Stimulated activated effector memory CD8-positive, alpha-beta T cell treated with anti-CD3 and anti-CD28 coated beads, Interleukin-12 subunit alpha, Interleukin-12 subunit beta, amount 100 ng/mL, for 72 hours (primary cell): ENCODE measurements at regions not wholly inside any gene's neighbourhood (a gene's known extent, or its start where the extent isn't known, plus 50 kb on each side); places are given as distances from the start of the nearest gene placed in this dataset.

Source experiments
- ATAC-seq: fragments of 150-1000 bp; cut with Tn5 transposase; 2 replicates; pipeline ENCODE4 v1.10.0; 2021
- DNase-seq, 2 donors: peaks; one replicate each; pipeline ENCODE4 v3.0.0; 2021 to 2022; ENCODE audit warnings: low spot score in 2 of 2
- H3K27ac Mint-ChIP-seq: one replicate; pipeline ENCODE4 v1.8.0; 2022; ENCODE audit warnings: mild to moderate bottlenecking, mixed read lengths
- H3K36me3 Mint-ChIP-seq: one replicate; pipeline ENCODE4 v1.8.0; 2022; ENCODE audit warnings: mild to moderate bottlenecking, mixed read lengths
- H3K4me1 Mint-ChIP-seq: one replicate; pipeline ENCODE4 v1.8.0; 2022; ENCODE audit warnings: mixed read lengths
- H3K4me3 Mint-ChIP-seq: one replicate; pipeline ENCODE4 v1.8.0; 2022; ENCODE audit warnings: mild to moderate bottlenecking, mixed read lengths
- H3K9me3 Mint-ChIP-seq: one replicate; pipeline ENCODE4 v1.8.0; 2022; ENCODE audit warnings: mixed read lengths

- no peak for ATAC-seq
- Mint-ChIP-seq H3K4me3 (no peak overlapping the region), H3K27ac (no peak overlapping the region), H3K4me1 (no peaks in the 10 kb centered on the region), H3K9me3 (peaks cover 4% of the 10 kb centered on the region), H3K36me3 (no peaks in the 10 kb centered on the region)
- DNase-seq, result no peak
Observed at GRCh38 chr5:123776761-123777160, 264.8 kb downstream of the CSNK1G3 start.

GRCh38 chr5:123771715-123772114 lies 259.7 kb downstream of the CSNK1G3 start:
- Mint-ChIP-seq H3K36me3 (no peaks in the 10 kb centered on the region), H3K4me1 (no peaks in the 10 kb centered on the region)
- no peak for ATAC-seq

GRCh38 chr5:123763201-123763600 lies 251.2 kb downstream of the CSNK1G3 start:
- Mint-ChIP-seq H3K27ac (no peak overlapping the region), H3K4me3 (no peak overlapping the region), H3K4me1 (no peaks in the 10 kb centered on the region), H3K9me3 (peaks cover 8% of the 10 kb centered on the region), H3K36me3 (no peaks in the 10 kb centered on the region)
- DNase-seq (no peak), ATAC-seq (no peak)

More at GRCh38 chr5:123771715-123772114, 259.7 kb downstream of the CSNK1G3 start:
- Mint-ChIP-seq H3K27ac (no peak overlapping the region), H3K4me3 (no peak overlapping the region), H3K9me3 (peaks cover 4% of the 10 kb centered on the region)
- no peak for DNase-seq

GRCh38 chr5:123756816-123757215 lies 244.8 kb downstream of the CSNK1G3 start:
- peaks cover 2% of the 10 kb centered on the region for H3K9me3 Mint-ChIP-seq
- no peaks in the 10 kb centered on the region for H3K36me3 Mint-ChIP-seq
- DNase-seq (no peak), ATAC-seq (no peak)
- no peak overlapping the region for H3K27ac Mint-ChIP-seq
- no peak overlapping the region for H3K4me3 Mint-ChIP-seq
- no peaks in the 10 kb centered on the region for H3K4me1 Mint-ChIP-seq

GRCh38 chr5:123756318-123756665 lies 244.3 kb downstream of the CSNK1G3 start:
- Mint-ChIP-seq H3K4me1 (no peaks in the 10 kb centered on the region), H3K27ac (no peak overlapping the region), H3K9me3 (peaks cover 2% of the 10 kb centered on the region), H3K4me3 (no peak overlapping the region), H3K36me3 (no peaks in the 10 kb centered on the region)
- DNase-seq, result no peak
- no peak for ATAC-seq

- Mint-ChIP-seq H3K36me3 (no peaks in the 10 kb centered on the region), H3K4me3 (no peak overlapping the region), H3K4me1 (no peaks in the 10 kb centered on the region), H3K9me3 (peaks cover 2% of the 10 kb centered on the region), H3K27ac (no peak overlapping the region)
- no peak for DNase-seq
- ATAC-seq, result no peak
Observed at GRCh38 chr5:123755653-123756317, 243.8 kb downstream of the CSNK1G3 start.

- H3K9me3 Mint-ChIP-seq, result peaks cover 2% of the 10 kb centered on the region
- no peak overlapping the region for H3K4me3 Mint-ChIP-seq
- no peak overlapping the region for H3K27ac Mint-ChIP-seq
- no peaks in the 10 kb centered on the region for H3K4me1 Mint-ChIP-seq
- no peaks in the 10 kb centered on the region for H3K36me3 Mint-ChIP-seq
- ATAC-seq, result no peak
- DNase-seq, result no peak
Observed at GRCh38 chr5:123754908-123755307, 242.9 kb downstream of the CSNK1G3 start.

GRCh38 chr5:123753937-123754891 lies 242.2 kb downstream of the CSNK1G3 start:
- DNase-seq (no peak), ATAC-seq (no peak)
- Mint-ChIP-seq H3K4me3 (no peak overlapping the region), H3K9me3 (peaks cover 2% of the 10 kb centered on the region), H3K27ac (no peak overlapping the region), H3K36me3 (no peaks in the 10 kb centered on the region), H3K4me1 (no peaks in the 10 kb centered on the region)

GRCh38 chr5:123753180-123753936 lies 241.4 kb downstream of the CSNK1G3 start:
- no peak for ATAC-seq

GRCh38 chr5:123752552-123753179 lies 240.7 kb downstream of the CSNK1G3 start:
- ATAC-seq (no peak), DNase-seq (no peak)
- no peak overlapping the region for H3K4me3 Mint-ChIP-seq
- H3K4me1 Mint-ChIP-seq, result no peaks in the 10 kb centered on the region
- H3K36me3 Mint-ChIP-seq, result no peaks in the 10 kb centered on the region
- H3K27ac Mint-ChIP-seq, result no peak overlapping the region
- no peaks in the 10 kb centered on the region for H3K9me3 Mint-ChIP-seq

More at GRCh38 chr5:123753180-123753936, 241.4 kb downstream of the CSNK1G3 start:
- Mint-ChIP-seq H3K27ac (no peak overlapping the region), H3K4me1 (no peaks in the 10 kb centered on the region), H3K9me3 (no peaks in the 10 kb centered on the region), H3K4me3 (no peak overlapping the region), H3K36me3 (no peaks in the 10 kb centered on the region)
- DNase-seq, result no peak

GRCh38 chr5:123751670-123752069 lies 239.7 kb downstream of the CSNK1G3 start:
- H3K4me3 Mint-ChIP-seq, result no peak overlapping the region
- no peak overlapping the region for H3K27ac Mint-ChIP-seq
- no peaks in the 10 kb centered on the region for H3K9me3 Mint-ChIP-seq
- H3K4me1 Mint-ChIP-seq, result no peaks in the 10 kb centered on the region
- DNase-seq (no peak), ATAC-seq (no peak)
- H3K36me3 Mint-ChIP-seq, result no peaks in the 10 kb centered on the region

GRCh38 chr5:123748239-123748638 lies 236.3 kb downstream of the CSNK1G3 start:
- H3K9me3 Mint-ChIP-seq, result no peaks in the 10 kb centered on the region

GRCh38 chr5:123746683-123747360 lies 234.8 kb downstream of the CSNK1G3 start:
- Mint-ChIP-seq H3K4me3 (no peak overlapping the region), H3K36me3 (no peaks in the 10 kb centered on the region), H3K4me1 (no peaks in the 10 kb centered on the region), H3K27ac (no peak overlapping the region), H3K9me3 (no peaks in the 10 kb centered on the region)
- DNase-seq (no peak), ATAC-seq (no peak)

More at GRCh38 chr5:123748239-123748638, 236.3 kb downstream of the CSNK1G3 start:
- ATAC-seq, result no peak
- Mint-ChIP-seq H3K4me1 (no peaks in the 10 kb centered on the region), H3K27ac (no peak overlapping the region), H3K4me3 (no peak overlapping the region), H3K36me3 (no peaks in the 10 kb centered on the region)
- DNase-seq, result no peak

- Mint-ChIP-seq H3K4me3 (no peak overlapping the region), H3K27ac (no peak overlapping the region), H3K9me3 (peaks cover 2% of the 10 kb centered on the region), H3K36me3 (no peaks in the 10 kb centered on the region), H3K4me1 (no peaks in the 10 kb centered on the region)
- ATAC-seq (no peak), DNase-seq (no peak)
Observed at GRCh38 chr5:123743990-123744583, 232.1 kb downstream of the CSNK1G3 start.
